MM.1S (cell line): ENCODE measurements at regions not wholly inside any gene's neighbourhood (a gene's known extent, or its start where the extent isn't known, plus 50 kb on each side); places are given as distances from the start of the nearest gene placed in this dataset.

Experiments used
- DNase-seq: peaks from one replicate; pipeline ENCODE4 v3.0.0-alpha.2; 2015
- H2AFZ ChIP-seq: fragments of 300-600 bp; sonication (generic); 2 replicates; pipeline ENCODE4 v1.6.0; 2016; ENCODE audit warnings: antibody characterized with exemption, low read length
- H3F3A ChIP-seq: fragments of 300-600 bp; sonication (generic); 2 replicates; pipeline ENCODE4 v1.6.1; 2016; ENCODE audit warnings: mild to moderate bottlenecking, antibody characterized with exemption, low read length, moderate library complexity, mixed read lengths; ENCODE audit not compliant: insufficient read depth
- H3K27ac ChIP-seq: fragments of 300-600 bp; sonication (generic); 2 replicates; pipeline ENCODE4 v1.5.1; 2016; ENCODE audit warnings: mild to moderate bottlenecking, low read length
- H3K27me3 ChIP-seq: fragments of 300-600 bp; sonication (generic); replicated peaks from 2 replicates; pipeline ENCODE4 v1.6.0; 2016; ENCODE audit warnings: low read length; ENCODE audit not compliant: insufficient read depth
- H3K36me3 ChIP-seq: fragments of 300-600 bp; sonication (generic); replicated peaks from 2 replicates; pipeline ENCODE4 v1.6.1; 2016; ENCODE audit warnings: mild to moderate bottlenecking, low read length, mixed read lengths; ENCODE audit not compliant: insufficient read depth
- H3K4me1 ChIP-seq: fragments of 300-600 bp; sonication (generic); 2 replicates; pipeline ENCODE4 v1.6.1; 2016; ENCODE audit warnings: low read length, mixed read lengths
- H3K4me2 ChIP-seq: fragments of 300-600 bp; sonication (generic); 2 replicates; pipeline ENCODE4 v1.6.0; 2016; ENCODE audit warnings: low read depth, low read length
- H3K4me3 ChIP-seq: fragments of 300-600 bp; sonication (generic); 2 replicates; pipeline ENCODE4 v1.5.1; 2016; ENCODE audit warnings: low read length, mixed read lengths
- H3K79me2 ChIP-seq: fragments of 300-600 bp; sonication (generic); 2 replicates; pipeline ENCODE4 v1.6.1; 2016; ENCODE audit warnings: mixed run types, low read length, mixed read lengths
- H3K9ac ChIP-seq: fragments of 300-600 bp; sonication (generic); 2 replicates; pipeline ENCODE4 v1.6.1; 2016; ENCODE audit warnings: low read length, mixed read lengths
- H3K9me2 ChIP-seq: fragments of 300-600 bp; sonication (generic); replicated peaks from 2 replicates; pipeline ENCODE4 v1.6.1; 2016; ENCODE audit warnings: mild to moderate bottlenecking, low read length, mixed read lengths; ENCODE audit not compliant: insufficient read depth
- H3K9me3 ChIP-seq: fragments of 300-600 bp; sonication (generic); replicated peaks from 2 replicates; pipeline ENCODE4 v1.6.1; 2016; ENCODE audit warnings: mild to moderate bottlenecking, low read length, mixed read lengths; ENCODE audit not compliant: insufficient read depth
- H4K20me1 ChIP-seq: fragments of 300-600 bp; sonication (generic); 2 replicates; pipeline ENCODE4 v1.6.1; 2016; ENCODE audit warnings: mild to moderate bottlenecking, low read length, moderate library complexity, mixed read lengths; ENCODE audit not compliant: insufficient read depth
- EZH2 ChIP-seq: fragments of 300-600 bp; sonication (generic); optimal IDR thresholded peaks from 2 replicates; pipeline ENCODE3; 2017; ENCODE audit warnings: low read depth, mild to moderate bottlenecking, antibody characterized with exemption, low read length, mixed read lengths
- EZH2phosphoT487 ChIP-seq: fragments of 300-600 bp; sonication (generic); IDR thresholded peaks from 2 replicates; pipeline ENCODE4 v1.6.1; 2018; ENCODE audit warnings: antibody characterized with exemption, low read length
- TF ChIP-seq, protein P1 (sequence below): fragments of 300-600 bp; sonication (generic); IDR thresholded peaks from 2 replicates; pipeline ENCODE4 v1.5.1; 2016; ENCODE audit warnings: antibody characterized with exemption, low read length, mixed read lengths

DNA sequence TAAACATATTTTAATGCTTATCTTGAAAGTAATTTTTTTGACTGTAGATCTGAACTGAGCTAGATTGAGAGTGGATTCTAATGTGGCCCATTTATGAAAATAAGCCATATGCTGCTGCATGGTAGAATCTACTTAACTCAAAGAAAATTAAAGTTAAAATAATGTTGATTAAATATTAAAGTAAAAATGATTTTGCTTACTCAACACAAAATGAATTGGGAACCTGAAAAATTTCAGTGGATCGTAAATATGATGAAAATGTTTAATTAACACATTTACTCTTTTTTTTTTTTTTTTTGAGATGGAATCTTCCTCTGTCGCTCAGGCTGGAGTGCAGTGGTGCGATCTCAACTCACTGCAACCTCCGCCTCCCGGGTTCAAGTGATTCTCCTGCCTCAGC is 144.5 kb upstream of the HMGN3 start:
- no peaks in the 10 kb centered on the region for H3K9me3 ChIP-seq
- no peak overlapping the region for H3K4me3 ChIP-seq
- H3K36me3 ChIP-seq, result no peaks in the 10 kb centered on the region
- H3K27ac ChIP-seq, result no peak overlapping the region
- no peak overlapping the region for H3K9ac ChIP-seq
- no peak overlapping the region for H2AFZ ChIP-seq
- H3K27me3 ChIP-seq, result no peaks in the 10 kb centered on the region
- DNase-seq, result no peak
- H3F3A ChIP-seq, result no peaks in the 10 kb centered on the region
- no peaks in the 10 kb centered on the region for H3K79me2 ChIP-seq
- H3K9me2 ChIP-seq, result no peaks in the 10 kb centered on the region
- TF ChIP-seq EZH2, result no peak
- TF ChIP-seq, protein P1, sequence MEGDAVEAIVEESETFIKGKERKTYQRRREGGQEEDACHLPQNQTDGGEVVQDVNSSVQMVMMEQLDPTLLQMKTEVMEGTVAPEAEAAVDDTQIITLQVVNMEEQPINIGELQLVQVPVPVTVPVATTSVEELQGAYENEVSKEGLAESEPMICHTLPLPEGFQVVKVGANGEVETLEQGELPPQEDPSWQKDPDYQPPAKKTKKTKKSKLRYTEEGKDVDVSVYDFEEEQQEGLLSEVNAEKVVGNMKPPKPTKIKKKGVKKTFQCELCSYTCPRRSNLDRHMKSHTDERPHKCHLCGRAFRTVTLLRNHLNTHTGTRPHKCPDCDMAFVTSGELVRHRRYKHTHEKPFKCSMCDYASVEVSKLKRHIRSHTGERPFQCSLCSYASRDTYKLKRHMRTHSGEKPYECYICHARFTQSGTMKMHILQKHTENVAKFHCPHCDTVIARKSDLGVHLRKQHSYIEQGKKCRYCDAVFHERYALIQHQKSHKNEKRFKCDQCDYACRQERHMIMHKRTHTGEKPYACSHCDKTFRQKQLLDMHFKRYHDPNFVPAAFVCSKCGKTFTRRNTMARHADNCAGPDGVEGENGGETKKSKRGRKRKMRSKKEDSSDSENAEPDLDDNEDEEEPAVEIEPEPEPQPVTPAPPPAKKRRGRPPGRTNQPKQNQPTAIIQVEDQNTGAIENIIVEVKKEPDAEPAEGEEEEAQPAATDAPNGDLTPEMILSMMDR, result no peak
- no peak for TF ChIP-seq EZH2phosphoT487
- no peak overlapping the region for H3K4me2 ChIP-seq
- H3K4me1 ChIP-seq, result peaks cover 10% of the 10 kb centered on the region; the same call in 1 of the 2 replicates
- no peaks in the 10 kb centered on the region for H4K20me1 ChIP-seq

DNA sequence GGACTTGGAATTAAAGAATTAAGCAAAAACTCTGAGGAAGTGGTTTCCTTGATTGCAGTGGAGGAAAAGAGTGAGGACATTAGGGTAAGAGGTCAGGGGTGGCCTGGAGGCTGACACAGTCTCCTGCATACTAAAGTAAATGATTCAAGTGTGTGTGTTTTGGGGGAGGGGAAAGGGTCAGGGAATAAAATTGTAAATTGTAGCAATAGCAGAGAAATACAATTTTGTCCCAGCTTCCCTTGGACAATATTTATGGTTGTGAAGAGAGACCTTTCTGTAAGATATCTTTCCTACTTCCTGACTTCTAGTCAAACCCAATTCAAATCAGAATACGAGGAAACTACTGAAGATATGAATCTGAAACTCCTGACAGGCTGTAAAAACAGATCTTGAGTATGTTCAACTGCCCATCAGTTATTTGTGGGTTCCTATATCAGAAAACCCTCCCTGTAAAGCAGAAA is 143.4 kb upstream of the HMGN3 start:
- Histone ChIP-seq H3K4me3 (no peak overlapping the region), H3K9ac (no peak overlapping the region), H3K36me3 (no peaks in the 10 kb centered on the region), H3K9me2 (no peaks in the 10 kb centered on the region), H3F3A (no peaks in the 10 kb centered on the region), H3K4me1 (peaks cover 10% of the 10 kb centered on the region; the same call in 1 of the 2 replicates), H2AFZ (0 out of 2 replicates have a peak overlapping the region, but pooled peaks have one; percentile 2), H3K79me2 (no peaks in the 10 kb centered on the region), H3K27ac (no peak overlapping the region), H3K27me3 (no peaks in the 10 kb centered on the region), H4K20me1 (no peaks in the 10 kb centered on the region), H3K4me2 (0 out of 2 replicates have a peak overlapping the region, but pooled peaks have one; percentile 0), H3K9me3 (no peaks in the 10 kb centered on the region)
- TF ChIP-seq, protein P1, result no peak
- TF ChIP-seq EZH2 (no peak), EZH2phosphoT487 (no peak)
- peak; percentile 23 for DNase-seq

DNA sequence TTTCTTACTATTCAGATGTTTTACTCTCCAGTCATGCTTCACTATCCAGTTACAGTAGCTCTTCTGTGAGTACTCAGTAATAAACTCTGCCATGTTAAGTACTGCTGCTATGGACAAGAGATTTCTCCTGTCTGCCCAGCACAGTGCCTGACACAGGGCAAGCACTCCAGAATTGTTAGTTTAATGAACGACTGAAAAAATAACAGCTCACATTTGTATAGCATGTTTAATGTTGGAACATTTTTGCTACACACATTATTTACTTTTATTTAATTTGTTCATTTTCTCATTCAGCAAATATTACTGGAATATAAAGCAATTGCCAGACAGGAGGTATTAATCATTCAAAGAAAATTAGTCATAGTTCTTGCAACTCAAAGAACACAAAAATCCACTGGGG is 142.6 kb upstream of the HMGN3 start:
- Histone ChIP-seq H3K9me2 (no peaks in the 10 kb centered on the region), H3K4me3 (no peak overlapping the region), H3F3A (no peaks in the 10 kb centered on the region), H3K9me3 (no peaks in the 10 kb centered on the region), H3K36me3 (no peaks in the 10 kb centered on the region), H3K27me3 (no peaks in the 10 kb centered on the region), H3K4me2 (no peak overlapping the region), H3K9ac (no peak overlapping the region), H3K27ac (no peak overlapping the region), H4K20me1 (no peaks in the 10 kb centered on the region), H2AFZ (no peak overlapping the region), H3K4me1 (peaks cover 10% of the 10 kb centered on the region; the same call in 1 of the 2 replicates), H3K79me2 (no peaks in the 10 kb centered on the region)
- TF ChIP-seq EZH2, result no peak
- TF ChIP-seq, protein P1, result no peak
- TF ChIP-seq EZH2phosphoT487, result no peak
- DNase-seq, result no peak
